ENCODE measurements at regions not wholly inside any gene's neighbourhood (a gene's known extent, or its start where the extent isn't known, plus 50 kb on each side); places are given as distances from the start of the nearest gene placed in this dataset.

GRCh38 chr6:102581378-102582124, 1188.0 kb downstream of the GRIK2 start:
- ATAC-seq (peak; percentile 23), DNase-seq (no peak)

DNA sequence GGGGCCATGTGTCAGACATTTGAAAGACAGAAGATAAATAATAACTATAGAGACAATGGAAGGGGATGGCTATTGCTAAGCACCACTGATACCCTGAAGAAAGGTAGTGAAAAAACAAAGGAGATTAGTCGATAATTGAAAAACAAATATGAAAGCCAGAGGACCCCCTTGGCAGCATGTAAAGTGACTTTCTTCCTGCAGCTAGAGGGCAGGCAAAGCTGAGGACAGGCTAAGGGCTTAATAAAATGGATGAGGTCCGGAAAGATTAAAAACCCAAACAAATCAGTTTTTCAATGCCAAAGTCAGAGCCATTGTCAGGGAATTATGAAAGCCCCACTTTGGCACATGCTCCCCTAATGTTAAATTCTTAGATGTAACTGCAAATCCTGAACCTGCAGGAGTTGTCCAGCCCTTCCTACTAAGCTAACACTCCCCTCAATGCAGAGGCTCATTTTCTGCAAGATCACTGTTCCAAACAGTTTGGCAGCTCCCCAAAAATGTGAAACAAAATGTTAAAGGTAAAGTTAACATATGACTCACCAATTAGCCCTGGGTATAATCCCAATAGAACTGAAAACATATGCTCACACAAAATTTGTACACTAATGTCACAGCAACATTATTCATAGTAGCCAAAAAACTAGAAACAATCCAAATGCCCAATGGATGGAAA, 1177.9 kb downstream of the GRIK2 start:
- no peak for ATAC-seq
- DNase-seq, result no peak

- ATAC-seq (no peak), DNase-seq (no peak)
Observed at GRCh38 chr6:102562713-102563112, 1169.2 kb downstream of the GRIK2 start.

GRCh38 chr6:102553214-102553613, 1159.7 kb downstream of the GRIK2 start:
- no peak for DNase-seq
- ATAC-seq, result no peak

- ATAC-seq, result no peak
- no peak for DNase-seq
Observed at GRCh38 chr6:102549221-102549874, 1155.8 kb downstream of the GRIK2 start.

- DNase-seq (no peak), ATAC-seq (no peak)
Observed at GRCh38 chr6:102525336-102525735, 1131.8 kb downstream of the GRIK2 start.

DNA sequence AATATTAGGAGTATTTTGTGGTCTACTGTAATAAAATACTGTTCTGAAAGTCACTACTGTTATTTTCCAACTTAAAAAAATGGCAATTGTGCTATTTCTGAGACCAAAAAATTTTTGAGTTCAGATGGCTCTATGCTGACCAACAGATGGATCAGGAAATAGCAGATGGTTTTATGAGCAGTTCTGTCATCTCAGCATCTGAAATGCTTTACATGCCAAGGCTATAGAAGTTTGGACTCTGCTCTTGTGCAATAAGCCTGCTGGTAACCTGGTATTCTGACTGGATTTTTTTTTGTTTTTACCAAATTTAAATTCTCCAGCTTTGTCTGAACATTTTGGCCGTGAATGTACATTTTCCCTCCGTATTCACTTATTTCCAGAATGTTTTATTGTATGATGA, 1127.5 kb downstream of the GRIK2 start:
- DNase-seq (no peak), ATAC-seq (no peak)

DNA sequence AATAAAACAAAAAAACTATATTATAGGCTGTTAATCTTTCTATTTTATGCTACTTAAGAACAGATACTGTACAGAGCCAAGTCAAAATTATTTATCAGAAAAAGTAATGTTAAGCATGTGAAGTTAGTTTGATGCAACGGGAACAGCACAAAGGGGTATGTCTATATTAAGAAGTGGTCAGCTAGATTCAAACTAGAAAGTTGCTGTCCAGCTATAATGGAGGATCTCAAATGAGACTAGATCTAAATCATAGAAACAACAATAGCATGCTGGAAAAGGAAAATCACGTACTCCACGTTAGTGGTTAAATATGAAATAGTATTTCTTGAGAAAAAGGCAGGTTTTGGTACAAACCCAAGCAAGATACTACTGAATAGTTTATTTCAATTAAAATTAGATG, 1124.0 kb downstream of the GRIK2 start:
- DNase-seq (no peak), ATAC-seq (no peak)

GRCh38 chr6:102501615-102502014, 1108.1 kb downstream of the GRIK2 start:
- ATAC-seq, result no peak
- no peak for DNase-seq

- ATAC-seq (no peak), DNase-seq (no peak)
Observed at GRCh38 chr6:102494808-102495207, 1101.3 kb downstream of the GRIK2 start.

- ATAC-seq (no peak), DNase-seq (no peak)
Observed at GRCh38 chr6:102493485-102493884, 1100.0 kb downstream of the GRIK2 start.

DNA sequence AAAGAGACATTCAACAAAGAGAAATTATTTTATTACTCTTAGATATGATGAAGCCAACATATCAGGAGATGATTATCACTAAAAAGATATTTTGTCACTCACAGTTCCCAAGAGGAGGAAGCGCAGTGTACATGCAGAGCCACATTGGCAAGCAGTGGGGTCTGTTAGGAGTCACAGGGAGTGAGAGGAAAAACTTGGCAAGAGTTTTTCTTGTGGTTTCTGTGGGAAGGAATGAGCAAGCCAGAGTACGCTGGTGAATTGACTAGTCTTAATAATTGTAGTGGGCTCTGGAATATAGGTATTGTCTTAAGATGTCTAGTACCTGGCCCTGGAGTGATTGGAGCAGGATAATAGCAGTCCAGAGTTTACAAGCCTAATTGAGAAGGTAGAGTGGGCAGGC, 1095.2 kb downstream of the GRIK2 start:
- no peak for ATAC-seq
- no peak for DNase-seq

- no peak for DNase-seq
- no peak for ATAC-seq
Observed at GRCh38 chr6:102485480-102485879, 1092.0 kb downstream of the GRIK2 start.

GRCh38 chr6:102474041-102474807, 1080.7 kb downstream of the GRIK2 start:
- ATAC-seq, result no peak

GRCh38 chr6:102458990-102459389, 1065.5 kb downstream of the GRIK2 start:
- DNase-seq (no peak), ATAC-seq (no peak)

More at GRCh38 chr6:102474041-102474807, 1080.7 kb downstream of the GRIK2 start:
- no peak for DNase-seq

GRCh38 chr6:102438171-102438570, 1044.7 kb downstream of the GRIK2 start:
- ATAC-seq (no peak), DNase-seq (no peak)

DNA sequence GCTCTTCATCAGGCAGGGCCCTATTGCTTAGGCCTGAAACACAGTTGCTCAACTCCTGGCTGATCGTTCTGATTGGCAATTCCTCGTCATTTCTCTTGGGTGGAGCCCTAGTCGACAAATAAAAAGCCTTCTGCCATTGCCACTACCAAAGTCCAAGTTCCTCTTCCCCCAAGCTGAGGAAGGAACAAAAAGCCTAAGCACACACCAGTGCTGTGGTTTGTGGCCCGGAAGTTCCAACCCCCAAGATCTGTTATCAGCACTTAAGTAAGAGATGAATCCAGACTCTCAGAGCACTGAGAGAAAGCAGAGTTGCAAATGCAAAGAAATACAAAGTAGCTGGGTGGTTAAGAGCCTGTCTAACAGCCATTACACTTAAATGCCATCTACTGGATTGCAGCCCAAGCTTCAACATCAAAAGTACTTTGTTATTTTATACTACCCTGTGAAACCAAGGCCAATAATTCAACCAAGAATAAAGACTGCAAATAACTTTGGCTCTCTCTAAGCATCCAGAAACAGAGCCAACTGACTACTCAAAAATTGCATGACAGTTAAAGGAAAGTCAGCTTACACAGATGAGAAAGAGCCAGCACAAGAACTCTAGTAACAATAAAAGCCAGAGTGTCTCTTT, 1024.0 kb downstream of the GRIK2 start:
- ATAC-seq (no peak), DNase-seq (no peak)

GRCh38 chr6:102415891-102416290, 1022.4 kb downstream of the GRIK2 start:
- no peak for DNase-seq
- no peak for ATAC-seq

DNA sequence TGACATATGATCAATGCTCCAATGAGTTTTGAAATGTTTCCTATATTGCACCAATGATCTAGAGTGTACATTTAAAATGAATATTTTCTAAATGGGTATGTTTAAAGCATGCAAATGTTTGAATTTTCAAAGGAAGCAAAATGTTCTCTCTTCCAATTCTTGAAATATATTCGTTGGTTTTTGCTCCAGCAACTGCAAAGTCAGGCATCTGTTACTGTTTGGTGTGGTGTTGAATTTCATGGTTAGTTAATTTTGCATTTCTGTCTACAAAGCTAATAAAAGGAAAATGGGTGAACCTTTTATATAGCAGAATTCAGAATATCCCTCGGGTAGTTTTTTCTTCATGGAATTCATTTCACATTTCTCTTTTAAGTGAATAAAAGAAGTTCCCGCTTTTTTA, 1018.3 kb downstream of the GRIK2 start:
- ATAC-seq, result no peak

DNA sequence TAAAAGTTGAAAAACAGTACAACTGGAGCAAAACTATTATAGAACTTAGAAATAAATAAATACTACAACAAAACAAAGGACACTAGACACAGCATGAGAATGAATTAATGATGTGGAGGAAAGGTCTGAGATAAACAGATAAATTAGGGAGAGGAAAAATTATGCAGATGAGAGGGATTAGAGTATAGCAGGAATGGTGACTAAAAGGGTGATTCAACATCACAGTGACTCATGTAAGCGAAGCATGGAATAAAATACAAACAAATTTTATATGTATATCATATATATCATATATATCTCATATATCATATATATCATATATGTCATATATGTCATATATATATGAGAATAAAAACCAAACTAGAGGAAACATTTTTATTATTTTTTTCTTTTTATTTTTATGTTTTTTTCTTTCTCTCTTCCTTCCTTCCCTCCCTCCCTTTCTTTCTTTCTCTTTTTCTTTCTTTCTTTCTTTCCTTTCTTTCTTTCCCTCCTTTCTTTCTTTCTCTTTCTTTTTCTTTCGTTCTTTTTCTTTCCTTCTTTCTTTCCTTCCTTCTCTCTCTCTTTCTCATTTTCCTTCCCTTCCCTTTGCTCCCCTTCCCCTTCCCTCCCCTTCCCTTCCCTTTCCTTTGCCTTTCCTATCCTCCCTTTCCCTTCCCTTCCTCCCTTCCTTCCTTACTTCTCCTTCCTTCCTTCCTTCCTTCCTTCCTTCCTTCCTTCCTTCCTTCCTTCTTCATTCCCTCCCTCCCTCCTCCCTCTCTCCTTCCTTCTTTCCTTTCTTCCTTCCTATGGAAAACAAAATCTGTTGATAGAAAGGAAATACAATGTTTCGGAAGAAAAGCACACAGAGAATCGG, 1014.6 kb downstream of the GRIK2 start:
- ATAC-seq, result no peak

More for the DNA sequence above, 1018.3 kb downstream of the GRIK2 start:
- DNase-seq, result no peak

GRCh38 chr6:102405860-102406259, 1012.4 kb downstream of the GRIK2 start:
- no peak for ATAC-seq
- no peak for DNase-seq

More for the DNA sequence above, 1014.6 kb downstream of the GRIK2 start:
- DNase-seq, result no peak

Measured in stimulated activated naive CD8-positive, alpha-beta T cell treated with anti-CD3 and anti-CD28 coated beads, Interleukin-15, Interleukin-2, amounts not matched to agents 100 U/mL and 50 U/mL, for 24 hours (primary cell).